ENCODE measurements at regions not wholly inside any gene's neighbourhood (a gene's known extent, or its start where the extent isn't known, plus 50 kb on each side); places are given as distances from the start of the nearest gene placed in this dataset.

DNA sequence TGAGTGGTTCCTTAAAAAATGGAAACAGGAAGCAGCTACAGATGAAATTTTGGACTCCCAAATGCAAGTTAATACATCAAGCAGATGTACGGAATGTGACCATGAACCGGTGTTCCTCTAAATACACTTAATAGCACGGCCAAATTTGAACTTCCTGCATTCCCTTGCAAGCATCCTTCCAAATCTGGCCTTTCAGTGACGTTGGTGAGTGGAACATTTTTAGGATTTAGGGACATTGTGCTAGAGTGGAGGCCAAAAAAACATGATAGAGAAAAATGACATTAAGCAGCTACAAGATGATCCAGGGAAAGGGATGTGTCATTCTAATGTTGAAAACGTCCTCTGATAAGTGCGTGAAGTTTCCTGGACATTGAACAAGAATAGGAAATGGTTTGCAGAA, 62.1 kb downstream of the CTAGE1 start:
- DNase-seq (ENCODE audit: low read depth) = no peak
- TF ChIP-seq CTCF (conservative IDR thresholded peaks at IDR 0.05; ENCODE audit: low read depth, low read length) = no peak
- H3K4me3 ChIP-seq (ENCODE audit: low read length) = no peak overlapping the region

DNA sequence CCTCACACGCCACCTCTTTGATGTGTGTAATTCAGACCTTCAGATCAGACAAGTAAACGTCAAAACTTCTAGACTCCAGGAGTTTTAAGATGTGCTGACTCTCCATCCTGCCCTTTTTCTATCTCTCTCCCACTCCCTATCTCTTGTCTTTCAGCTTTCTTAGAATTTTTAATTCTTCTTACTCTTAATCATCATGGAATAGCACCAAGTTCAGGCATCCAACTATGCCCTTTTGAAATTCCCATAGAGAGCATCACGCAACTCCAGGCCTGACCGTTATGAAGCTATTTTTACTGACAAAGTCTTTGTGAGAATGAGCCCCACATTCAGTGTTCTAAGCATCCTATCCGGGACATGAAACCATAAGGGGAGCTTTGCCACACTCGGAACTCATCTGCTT, 62.6 kb downstream of the CTAGE1 start:
- no peak for TF ChIP-seq CTCF (conservative IDR thresholded peaks at IDR 0.05; ENCODE audit: low read depth, low read length)
- H3K4me3 ChIP-seq (ENCODE audit: low read length) = no peak overlapping the region

DNA sequence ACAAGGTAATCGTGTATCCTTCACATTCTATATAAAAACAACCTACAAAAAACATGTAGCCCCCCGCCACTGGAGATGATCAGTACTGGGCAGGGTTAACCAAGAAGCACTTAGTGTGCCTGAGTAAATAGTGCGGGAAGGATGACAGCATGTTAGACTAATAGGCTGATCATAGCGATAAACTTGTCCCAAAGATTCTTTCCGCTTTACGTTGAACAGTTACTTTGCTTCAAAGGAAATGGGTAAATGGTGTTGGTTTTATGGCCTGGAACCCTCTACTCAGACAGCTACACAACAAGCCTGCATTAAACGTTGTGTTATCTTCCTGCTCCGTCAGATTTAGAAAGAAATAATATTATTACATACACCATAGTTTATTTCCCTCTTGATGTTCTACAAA, 67.7 kb downstream of the CTAGE1 start:
- no peak for TF ChIP-seq CTCF (conservative IDR thresholded peaks at IDR 0.05; ENCODE audit: low read depth, low read length)
- no peak for DNase-seq (ENCODE audit: low read depth)
- H3K4me3 ChIP-seq (ENCODE audit: low read length) = no peak overlapping the region

More for the DNA sequence above, 62.6 kb downstream of the CTAGE1 start:
- DNase-seq (ENCODE audit: low read depth) = no peak

DNA sequence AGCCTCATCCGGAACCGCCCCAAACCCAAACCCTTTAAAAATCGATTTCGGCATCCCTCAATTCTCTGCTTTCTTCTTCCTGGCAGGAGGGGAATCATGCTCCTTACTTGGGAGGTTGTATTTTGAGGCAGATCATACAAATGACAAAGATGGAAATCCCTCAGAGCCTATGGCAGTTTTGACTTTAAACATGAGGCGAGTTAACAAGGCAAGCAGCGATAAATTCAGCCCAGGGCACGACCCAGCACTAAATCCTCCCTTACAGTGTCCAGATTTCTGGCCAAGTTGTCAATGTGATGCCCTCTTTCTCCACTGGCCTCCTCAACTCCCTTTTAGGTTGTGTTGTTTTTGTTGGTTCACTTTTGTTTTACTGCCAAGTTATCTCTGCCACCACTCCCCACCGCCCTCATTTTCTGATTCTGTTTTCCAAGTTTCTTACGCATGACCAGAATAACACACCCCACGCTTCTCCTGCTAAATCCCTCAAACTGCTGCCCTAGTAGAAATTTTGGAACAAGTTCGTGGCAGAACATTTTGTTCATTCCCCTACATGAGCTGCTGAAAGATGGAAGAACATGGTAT, 68.3 kb downstream of the CTAGE1 start:
- H3K4me3 ChIP-seq (ENCODE audit: low read length) = peak overlapping the region; percentile 53
- TF ChIP-seq CTCF (conservative IDR thresholded peaks at IDR 0.05; ENCODE audit: low read depth, low read length) = no peak
- DNase-seq (ENCODE audit: low read depth) = peak; percentile 61

DNA sequence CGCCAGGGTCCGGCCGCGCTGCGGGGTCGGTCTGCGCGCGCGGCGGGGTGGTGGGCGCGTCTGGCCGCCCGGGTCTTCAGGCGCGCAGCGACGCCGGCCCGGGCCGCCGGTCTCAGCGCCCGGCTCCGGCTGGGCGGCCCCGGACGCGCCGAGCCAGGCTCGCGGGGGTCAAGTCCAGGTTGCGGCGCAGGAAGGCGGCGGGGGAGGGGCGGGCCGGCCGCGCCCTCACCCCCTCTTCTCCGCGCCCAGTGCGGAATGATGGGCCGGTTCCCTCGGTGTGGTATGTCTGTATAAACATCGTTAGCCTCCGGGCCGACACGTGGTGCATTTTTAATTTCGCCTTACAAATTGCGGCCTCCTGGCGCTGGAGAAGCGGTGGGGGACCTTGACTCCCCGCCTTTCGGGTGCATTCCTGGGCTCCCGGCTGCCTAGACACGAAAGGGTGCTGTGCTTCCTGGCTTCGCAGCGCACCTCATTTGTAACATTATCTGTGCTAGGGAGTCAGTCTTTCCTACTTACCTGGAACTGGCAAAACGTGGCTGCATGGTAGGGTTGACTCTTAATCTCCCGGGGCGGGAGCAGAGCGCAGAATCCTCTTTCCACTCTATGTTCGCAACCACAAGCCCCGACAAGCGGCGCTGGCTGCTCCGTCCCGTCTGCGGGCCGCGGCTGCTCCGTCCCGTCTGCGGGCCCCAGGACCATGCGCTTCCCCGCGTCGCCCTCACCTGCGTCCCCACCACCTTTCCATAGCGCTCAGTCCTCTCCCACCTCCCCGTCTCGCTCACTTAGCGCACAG, 69.0 kb downstream of the CTAGE1 start:
- peak; percentile 48 for DNase-seq (ENCODE audit: low read depth)
- peak overlapping the region; percentile 53 for H3K4me3 ChIP-seq (ENCODE audit: low read length)
- no peak for TF ChIP-seq CTCF (conservative IDR thresholded peaks at IDR 0.05; ENCODE audit: low read depth, low read length)

GRCh38 chr18:22347606-22348511, 69.9 kb downstream of the CTAGE1 start:
- H3K4me3 ChIP-seq (ENCODE audit: low read length) = peak overlapping the region; percentile 51
- DNase-seq (ENCODE audit: low read depth) = no peak
- no peak for TF ChIP-seq CTCF (conservative IDR thresholded peaks at IDR 0.05; ENCODE audit: low read depth, low read length)

Measured in retinal pigment epithelial cell (primary cell).